ENCODE measurements at regions not wholly inside any gene's neighbourhood (a gene's known extent, or its start where the extent isn't known, plus 50 kb on each side); places are given as distances from the start of the nearest gene placed in this dataset.
"Not testable (repeated sequence)": the region's sequence is repeated elsewhere in the genome, so short reads cannot be mapped to it uniquely, and the experiment has no call there.

DNA sequence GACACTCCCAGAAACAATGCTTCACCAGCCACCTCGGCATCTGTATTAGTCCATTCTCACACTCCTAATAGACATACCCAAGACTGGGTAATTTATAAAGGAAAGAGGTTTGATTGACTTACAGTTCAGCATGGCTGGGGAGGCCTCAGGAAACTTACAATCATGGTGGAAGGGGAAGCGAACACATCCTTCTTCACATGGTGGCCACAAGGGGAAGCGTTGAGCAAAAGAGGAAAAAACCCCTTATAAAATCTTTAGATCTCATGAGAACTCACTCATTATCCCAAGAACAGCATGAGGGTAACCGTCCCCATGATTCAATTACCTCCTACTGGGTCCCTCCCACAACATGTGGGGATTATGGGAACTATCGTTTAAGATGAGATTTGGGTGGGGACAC is 140.9 kb downstream of the LIG4 start:
- DNase-seq: not testable (repeated sequence)

DNA sequence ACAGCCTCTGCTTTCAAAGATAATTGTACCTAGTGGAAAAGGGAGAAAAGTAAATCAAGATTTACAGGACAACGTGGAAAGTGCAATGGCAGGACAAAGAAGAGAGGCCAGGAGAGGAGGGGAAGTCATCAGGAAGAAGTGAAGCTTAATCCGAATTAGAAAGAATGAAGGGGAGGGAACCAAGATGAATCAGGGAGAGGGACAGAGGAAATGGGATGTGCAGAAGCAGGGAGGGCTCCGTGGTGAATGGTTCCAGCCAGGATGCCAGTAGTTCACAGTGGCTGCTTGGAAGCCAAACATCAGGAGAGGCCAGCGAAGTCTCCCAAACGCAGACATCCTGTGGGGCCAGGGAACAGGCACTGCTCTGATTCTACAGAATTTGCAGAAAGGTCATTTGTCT is 144.4 kb downstream of the LIG4 start:
- no peak for DNase-seq

DNA sequence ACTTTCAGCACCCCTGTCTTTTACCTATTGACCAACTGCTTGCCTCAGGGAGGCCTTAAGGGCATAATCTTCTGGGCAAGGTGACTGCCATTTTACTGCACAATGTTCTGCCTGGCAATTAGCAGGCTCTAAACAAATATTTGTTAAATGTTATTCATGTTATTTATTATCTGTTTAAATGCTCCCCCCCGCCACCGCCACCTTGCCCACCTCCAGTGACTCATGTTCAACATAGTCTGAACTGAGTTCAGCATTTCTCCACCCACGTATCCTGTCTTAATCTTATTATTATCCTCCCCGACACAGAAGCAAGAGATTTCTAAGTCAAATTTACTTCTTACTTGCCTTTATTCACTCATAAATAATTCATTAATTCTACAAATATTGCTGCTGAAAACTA is 144.8 kb downstream of the LIG4 start:
- DNase-seq: no peak

DNA sequence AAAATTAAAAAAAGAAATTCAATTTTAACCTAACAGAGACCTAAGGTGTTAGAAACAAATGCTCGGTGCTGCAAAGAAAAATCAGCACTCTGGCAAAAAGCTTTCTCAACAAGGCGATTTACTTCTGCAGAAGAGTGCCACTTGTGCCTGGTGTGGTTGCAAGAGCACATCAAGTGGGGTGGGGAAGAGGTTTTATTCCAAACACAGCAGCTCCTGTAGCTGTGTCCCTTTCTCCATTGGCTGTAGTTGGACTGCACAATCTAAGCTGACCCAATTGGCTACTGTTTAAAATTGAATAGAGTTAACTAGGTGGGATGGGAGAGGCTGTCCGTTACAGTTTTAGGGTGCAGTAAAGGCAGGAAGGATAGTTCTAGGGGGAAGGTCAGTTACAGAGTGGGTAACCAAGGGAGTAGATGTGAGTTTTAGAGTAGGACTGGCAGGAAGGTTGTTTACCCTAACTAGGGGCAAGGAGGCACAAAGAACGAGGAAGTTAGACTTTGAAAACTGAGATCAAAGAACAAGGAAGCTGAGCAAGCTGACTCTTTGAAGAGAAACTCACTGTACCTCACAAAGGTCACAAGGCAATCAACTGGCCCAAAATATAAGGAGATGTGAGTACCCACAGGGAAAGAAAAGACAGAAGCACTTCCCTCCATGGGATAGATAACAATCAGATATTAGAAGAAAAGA is 145.7 kb downstream of the LIG4 start:
- no peak for DNase-seq

DNA sequence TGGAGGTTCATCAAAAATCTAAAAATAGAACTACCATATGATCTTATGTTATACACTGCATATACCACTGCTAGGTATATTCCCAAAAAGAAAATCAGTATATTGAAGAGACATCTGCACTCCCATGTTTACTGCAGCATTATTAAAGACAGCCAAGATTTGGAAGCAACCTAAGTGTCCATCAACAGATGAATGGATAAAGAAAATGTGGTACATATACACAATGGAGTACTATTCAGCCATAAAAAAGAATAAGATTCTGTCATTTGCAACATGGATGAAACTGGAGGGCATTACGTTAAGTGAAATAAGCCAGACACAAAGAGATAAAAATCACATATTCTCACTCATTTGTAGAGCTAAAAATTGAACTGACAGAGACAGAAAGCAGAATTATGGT is 151.0 kb downstream of the LIG4 start:
- not testable (repeated sequence) for DNase-seq

DNA sequence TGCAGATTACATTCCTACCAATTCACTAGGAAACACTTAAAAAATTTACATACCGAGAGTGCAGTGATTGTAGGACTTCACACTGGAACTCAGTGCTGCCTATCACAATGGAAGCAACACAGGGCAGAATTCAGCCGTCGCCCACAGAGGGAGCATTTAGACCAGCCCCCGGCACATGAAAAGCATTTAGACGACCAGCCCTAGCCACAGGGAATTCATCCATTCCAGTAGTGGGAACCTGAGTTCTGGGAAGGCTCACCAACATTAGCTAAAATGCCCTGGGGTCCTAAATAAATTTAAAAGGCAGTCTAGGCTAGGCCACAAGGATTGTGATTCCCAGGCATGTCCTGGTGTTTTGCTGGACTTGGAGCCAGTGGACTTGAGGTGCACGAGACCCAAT is 155.2 kb downstream of the LIG4 start:
- DNase-seq: no peak

DNA sequence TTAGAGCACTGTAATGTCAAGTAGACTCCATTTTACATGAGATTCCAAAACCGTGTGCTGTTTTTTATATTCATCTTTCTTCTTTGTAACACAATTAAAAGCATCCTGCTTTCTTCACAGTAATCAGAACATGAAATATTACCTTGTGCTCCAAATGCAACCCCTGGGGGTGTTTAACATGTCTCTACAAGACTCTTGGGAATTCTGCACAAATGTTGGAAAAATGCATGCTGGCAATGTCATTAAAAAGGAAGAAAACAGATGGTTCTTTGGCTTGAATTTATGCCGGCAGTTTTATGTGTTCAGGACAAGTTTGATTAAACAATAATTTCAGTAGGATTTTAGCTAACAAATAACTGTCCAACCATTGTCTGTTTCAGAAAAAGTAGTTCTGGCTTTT is 159.1 kb downstream of the LIG4 start:
- DNase-seq: no peak

DNA sequence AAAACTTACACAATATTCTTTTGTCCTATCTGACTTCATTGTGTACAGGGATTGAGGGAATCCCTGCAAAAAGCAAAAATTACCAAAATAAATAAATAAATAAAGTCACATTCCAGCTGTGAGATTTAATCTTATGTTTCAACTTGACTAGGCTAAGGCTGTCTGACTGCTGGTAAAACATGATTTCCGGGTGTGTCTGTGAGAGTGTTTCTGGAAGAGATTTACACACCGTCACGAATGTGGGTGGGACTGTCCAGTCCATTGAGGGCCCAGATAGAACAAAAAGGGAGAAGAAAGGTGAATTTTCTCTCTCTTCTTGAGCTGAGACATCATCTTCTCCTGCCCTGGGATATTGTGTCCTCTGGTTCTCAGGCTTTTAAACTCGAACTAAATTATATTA is 166.1 kb downstream of the LIG4 start:
- DNase-seq: no peak

DNA sequence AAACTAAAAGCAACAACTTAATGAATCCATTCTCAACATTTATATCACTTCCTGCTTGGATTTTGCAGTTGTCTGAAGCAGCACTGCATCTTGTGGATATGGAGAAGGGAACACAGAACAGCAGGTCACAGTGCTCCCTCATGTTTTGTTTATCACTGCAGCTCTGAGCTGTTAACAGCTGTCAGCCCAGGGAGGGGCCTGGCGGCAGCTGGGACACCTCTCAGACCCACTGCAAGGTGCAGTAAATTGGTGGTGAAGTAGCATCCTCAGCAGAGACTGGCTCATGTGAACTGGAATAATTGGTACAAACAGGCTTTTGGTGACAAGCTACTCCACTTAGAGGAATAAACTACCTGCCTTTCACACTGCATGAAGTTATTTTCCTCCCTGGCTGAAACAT is 170.4 kb downstream of the LIG4 start:
- no peak for DNase-seq

DNA sequence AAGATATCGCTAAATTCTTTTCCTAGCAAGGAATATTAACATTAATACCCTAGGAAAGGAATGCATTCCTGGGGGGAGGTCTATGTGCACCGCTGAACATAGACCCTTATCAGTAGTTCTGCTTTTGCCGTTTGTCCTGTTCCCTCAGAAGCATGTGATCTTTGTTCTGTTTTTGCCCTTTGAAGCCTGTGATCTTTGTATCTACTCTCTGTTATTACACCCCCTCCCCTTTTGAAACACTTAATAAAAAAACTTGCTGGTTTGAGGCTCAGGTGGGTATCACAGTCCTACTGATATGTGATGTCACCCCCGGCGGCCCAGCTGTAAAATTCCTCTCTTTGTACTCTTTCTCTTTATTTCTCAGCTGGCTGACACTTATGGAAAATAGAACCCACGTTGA is 172.5 kb downstream of the LIG4 start:
- DNase-seq: not testable (repeated sequence)

DNA sequence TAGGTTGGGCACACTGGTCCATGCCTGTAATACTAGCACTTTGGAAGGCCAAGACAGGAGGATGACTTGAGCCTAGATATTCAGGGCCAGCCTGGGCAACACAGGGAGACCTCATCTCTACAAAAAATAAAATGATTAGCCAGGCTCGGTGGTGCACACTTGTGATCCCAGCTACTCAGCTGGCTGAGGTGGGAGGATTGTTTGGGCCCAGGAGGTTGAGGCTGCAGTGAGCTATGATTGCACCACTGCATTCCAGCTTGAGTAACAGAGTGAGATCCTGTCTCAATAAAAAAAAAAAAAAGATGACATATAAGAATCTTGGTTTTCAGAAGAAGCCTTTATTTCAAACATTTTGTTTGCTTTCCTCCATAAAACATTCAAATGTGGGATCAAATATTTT is 178.0 kb downstream of the LIG4 start:
- no peak for DNase-seq

DNA sequence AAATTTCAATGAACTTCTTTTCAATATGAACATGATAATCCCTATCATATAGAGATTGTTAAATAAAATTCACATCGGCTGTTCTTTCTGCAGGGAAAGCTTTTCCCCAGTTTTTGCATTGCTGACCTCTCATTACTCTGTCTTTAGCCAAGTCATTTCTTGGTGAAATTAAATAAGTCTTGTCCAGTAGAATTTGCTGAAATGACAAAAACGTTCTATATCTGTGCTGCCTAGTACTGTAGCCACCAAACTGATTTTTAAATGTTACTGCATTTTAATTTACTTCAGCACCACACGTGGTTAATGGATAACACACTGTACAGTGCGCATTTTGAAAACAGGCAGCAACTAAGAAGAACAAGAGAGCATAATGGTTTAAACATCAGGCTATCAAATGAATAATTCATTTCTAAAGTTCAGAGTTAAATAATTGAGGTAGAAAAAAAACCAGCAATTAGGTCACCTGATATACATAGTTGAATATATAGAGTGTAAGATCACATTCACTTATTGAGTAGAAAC is 178.9 kb downstream of the LIG4 start:
- DNase-seq: no peak

DNA sequence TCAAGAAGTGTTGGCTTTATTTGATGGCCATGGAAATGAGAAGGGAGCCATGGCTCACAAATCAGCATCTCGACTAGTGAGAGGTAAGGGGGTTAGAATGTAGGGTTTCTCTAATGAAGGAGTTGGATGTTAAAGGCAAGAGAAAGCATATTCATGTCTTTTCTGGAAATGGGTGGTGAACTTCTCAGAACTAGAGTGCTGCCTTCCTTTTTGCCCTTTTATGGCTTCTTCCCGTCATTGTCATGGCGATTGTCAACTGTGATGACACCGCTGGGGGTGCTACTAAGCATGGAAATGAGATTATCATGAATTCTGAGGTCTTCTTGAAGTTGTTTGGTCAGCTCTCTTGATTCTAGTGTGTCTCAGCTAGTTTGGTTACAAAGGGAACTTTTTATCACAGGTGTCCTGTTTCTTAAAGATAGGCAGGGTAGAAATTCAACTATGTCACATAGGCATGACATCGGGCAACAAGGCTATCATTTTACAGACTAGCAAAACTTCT is 180.4 kb downstream of the LIG4 start:
- no peak for DNase-seq

DNA sequence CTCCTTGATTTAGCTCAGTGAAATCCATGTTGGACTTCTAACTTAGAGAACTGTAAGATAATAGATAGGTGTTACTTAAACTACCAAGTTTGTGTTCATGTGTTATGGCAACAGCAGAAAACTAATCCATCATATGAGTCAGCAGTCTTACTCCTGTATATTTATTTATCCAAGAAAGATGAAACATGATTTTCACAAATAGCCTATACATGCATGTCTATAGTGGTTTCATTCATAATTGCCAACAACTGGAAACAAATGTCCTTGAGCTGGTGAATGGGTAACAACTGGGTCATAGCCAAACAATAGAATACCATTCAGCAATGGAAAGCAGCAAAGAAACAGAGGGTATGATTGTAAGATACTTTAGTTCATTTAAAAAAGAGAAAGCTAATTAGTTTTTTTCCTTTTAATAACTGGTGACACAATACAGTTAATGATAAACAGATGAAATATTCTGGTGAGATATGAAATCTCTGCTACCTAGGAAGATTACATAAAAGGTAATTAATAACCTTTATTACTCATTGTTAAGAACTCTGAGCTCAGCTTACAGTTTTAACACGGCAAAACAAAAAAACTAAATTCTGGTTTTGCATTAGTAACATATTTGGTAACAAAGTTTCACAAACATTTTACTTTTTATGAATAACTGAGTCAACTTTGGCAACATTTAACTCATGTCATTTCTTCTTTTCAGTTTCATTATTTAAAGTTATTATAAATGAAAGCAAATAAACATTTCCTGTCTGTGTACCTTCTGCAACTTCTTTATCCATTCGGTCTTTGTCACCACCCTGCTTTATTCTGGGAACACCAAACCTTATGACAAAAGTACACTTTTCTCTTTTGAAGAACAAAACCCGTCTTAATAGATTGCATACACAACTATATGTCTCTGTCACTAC is 181.3 kb downstream of the LIG4 start:
- no peak for DNase-seq

DNA sequence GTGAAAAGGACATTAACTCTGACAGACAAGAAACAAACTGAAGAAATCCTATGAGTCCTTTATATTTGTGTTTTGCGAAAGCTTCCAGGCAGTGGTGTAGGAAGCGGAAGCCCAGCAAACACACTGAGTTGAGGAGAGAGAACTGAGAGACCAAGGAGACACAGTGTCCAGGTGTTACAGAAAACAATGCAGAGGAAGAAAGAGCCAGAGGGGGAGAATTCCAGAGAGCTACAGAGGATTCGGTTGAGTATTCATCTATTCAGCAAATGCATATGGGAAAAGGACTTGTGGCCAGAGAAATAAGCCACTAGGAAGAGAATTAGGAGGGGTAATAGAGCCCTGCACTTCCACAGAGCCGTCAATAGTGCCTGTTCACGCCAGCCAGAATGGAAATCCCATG is 183.5 kb downstream of the LIG4 start:
- DNase-seq: no peak

DNA sequence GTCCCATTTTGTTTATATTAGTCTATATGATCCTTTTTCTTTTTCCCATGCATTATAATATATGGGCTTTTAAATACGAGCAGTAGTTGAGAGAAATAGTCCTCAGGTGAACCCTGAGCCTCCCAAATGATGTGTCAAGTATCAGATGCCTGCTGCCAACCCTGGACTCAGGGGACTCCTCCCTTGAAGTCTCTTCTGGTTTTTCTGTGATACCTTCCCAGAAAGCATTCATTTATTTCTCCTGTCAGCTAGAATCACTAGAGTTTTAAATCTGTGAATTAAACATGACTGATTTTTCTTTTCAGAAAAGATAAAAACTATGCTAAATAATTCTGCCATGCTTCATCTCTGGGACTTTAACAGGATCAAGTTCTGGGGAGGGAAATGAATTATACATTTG is 184.6 kb downstream of the LIG4 start:
- no peak for DNase-seq

DNA sequence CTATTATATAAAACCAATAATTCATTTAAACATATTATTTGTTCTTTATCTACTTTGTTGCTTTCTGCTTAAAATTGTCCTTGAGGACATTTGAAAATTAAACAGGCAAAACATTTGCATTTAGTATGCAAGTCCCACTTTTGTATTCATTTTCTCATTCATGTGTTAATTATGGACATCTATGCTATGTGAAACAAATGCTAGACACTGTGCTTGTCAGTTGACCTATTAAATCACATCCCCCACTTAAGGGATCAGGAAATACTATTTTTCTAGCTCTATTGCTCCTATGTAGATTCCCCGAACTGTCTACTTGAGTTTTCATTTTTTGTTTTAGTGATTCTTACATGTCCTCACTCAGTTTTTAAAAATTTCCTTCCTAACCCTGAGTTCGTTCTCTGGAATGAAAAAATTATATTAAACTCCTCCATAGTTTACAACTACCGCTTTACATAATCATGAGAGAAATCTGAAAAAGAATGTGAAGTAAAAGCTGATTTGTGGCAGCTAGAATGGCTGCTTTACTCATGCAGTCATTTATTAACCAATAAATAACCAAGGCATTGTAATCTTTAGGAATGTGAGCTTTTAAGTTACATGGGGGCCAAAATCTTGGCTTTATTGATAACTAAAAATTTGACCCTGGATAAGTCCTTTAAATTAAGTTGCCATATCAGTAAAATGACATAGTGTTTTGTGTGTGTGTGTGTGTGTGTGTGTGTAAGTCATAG is 188.5 kb downstream of the LIG4 start:
- no peak for DNase-seq

DNA sequence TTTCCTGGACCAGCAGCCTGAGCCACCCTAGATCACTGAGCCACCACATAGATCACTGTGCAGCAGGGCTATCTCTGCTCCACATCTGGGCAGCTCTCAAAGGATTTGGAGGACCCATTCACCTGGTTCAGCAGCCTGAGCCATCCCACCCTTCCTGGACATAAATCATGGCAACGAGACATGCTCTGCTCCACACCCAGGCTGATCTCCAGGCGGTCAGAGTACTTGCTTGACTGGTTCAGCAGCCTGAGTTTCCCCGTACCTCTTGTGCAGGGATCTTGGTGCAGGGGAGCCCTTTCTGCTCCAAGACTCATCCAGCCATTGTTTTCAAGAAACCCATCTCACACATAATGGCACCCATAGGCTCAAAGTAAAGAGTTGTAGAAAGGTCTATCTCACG is 195.3 kb downstream of the LIG4 start:
- DNase-seq: no peak

DNA sequence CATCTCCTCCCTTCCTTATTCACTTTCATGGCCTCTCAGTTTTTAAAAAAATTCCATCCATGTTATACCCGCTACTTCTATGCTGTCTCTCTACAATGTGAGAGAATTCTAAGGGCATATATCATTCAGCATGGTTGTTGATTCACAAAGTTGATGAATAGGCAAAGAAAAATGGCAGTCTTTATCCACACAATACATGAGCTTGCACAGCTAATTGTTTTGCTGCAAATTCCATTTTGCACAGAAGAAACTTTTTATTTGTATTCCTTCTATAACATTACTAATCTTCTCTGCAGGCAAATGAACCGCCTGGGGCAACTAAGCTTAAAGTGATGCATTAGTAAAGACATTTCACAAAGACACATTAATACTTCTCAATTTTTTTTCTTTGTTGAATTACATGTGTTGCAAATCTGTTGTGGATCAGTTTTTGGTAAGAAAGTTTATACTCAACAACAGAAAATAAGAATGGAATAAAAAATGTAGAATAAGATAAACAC is 196.9 kb downstream of the LIG4 start:
- no peak for DNase-seq

DNA sequence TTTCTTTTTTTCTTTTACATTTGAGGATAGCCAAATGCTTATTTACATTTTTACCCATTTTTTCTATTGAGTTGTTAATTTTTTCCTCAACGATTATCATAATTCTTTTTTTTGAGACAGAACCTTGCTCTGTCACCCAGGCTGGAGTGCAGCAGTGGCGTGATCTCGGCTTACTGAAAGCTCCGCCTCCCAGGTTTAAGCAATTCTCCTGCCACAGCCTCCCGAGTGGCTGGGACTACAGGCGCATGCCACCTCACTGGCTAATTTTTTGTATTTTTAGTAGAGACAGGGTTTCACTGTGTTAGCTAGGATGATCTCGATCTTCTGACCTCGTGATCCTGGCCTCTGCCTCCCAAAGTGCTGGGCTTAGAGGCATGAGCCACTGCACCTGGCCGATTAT is 208.7 kb downstream of the LIG4 start:
- no peak for DNase-seq

DNA sequence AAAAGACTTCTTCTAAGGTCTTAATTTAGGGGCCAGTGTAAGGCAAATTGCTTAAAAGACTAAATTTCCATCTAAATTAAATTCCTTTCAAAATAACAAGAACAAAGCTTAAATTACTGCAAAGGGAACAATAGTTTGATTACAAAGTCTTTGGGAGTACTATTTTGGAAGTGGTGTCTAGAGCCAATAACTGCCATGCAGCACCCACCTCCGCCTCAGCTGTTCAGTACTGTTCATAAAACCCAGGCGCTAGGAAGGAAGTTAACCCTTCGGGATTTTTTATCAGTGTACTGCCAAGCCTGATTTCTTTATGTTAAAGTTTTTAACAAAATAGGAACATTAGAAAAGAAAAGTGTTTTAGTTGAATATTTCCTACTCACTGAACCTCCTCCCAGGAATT is 210.1 kb downstream of the LIG4 start:
- no peak for DNase-seq

DNA sequence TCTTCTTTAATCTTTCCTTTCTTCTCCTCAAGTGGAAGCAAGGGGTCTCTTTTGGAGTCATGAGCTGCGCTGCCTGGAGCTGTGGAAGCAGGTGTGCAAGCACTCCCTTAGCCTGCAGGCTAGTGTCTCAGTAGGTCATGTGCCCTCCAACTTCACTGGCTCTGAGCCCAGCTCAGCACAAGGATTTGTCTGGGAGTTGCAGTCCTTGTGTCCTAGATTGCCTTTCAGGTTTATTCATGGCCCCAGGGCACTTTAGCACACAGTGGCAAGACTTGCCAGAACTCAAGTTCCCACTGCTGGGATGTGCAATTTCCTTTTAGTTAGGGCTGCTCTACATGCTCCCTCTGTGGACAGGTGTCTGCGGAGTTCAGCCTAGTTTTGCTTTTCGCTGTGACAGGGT is 211.7 kb downstream of the LIG4 start:
- DNase-seq: no peak

DNA sequence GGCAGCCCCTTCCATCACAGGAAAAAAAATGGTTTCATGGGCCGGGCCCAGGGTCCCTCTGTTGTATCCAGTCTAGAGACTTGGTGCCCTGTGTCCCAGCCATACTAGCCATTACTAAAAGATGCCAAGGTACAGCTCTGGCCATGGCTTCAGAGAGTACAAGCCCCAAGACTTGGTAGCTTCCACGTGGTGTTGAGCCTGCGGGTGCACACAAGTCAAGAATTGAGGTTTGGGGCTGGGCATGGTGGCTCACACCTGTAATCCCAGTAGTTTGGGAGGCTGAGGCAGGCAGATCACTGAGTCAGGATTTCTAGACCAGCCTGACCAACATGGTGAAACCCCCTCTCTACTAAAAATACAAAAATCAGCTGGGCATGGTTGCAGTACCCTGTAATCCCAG is 214.3 kb downstream of the LIG4 start:
- DNase-seq: no peak
